22Rv1 (cell line): ENCODE measurements at regions not wholly inside any gene's neighbourhood (a gene's known extent, or its start where the extent isn't known, plus 50 kb on each side); places are given as distances from the start of the nearest gene placed in this dataset.

ENCODE experiments used
- ZFX ChIP-seq: fragments of 450-650 bp; IDR thresholded peaks from 2 replicates; pipeline ENCODE4 v1.6.1; 2017; ENCODE audit warnings: antibody characterized with exemption, borderline replicate concordance
- TF ChIP-seq, protein P1 (sequence below): fragments of 450-650 bp; IDR thresholded peaks from 2 replicates; pipeline ENCODE4 v1.5.1; 2017; ENCODE audit warnings: mild to moderate bottlenecking

GRCh38 chr6:74626288-74626687 is 579.6 kb downstream of the COL12A1 start:
- TF ChIP-seq, protein P1, sequence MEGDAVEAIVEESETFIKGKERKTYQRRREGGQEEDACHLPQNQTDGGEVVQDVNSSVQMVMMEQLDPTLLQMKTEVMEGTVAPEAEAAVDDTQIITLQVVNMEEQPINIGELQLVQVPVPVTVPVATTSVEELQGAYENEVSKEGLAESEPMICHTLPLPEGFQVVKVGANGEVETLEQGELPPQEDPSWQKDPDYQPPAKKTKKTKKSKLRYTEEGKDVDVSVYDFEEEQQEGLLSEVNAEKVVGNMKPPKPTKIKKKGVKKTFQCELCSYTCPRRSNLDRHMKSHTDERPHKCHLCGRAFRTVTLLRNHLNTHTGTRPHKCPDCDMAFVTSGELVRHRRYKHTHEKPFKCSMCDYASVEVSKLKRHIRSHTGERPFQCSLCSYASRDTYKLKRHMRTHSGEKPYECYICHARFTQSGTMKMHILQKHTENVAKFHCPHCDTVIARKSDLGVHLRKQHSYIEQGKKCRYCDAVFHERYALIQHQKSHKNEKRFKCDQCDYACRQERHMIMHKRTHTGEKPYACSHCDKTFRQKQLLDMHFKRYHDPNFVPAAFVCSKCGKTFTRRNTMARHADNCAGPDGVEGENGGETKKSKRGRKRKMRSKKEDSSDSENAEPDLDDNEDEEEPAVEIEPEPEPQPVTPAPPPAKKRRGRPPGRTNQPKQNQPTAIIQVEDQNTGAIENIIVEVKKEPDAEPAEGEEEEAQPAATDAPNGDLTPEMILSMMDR: no peak
- no peak for TF ChIP-seq ZFX
